OCI-LY1 (cell line): ENCODE measurements at regions not wholly inside any gene's neighbourhood (a gene's known extent, or its start where the extent isn't known, plus 50 kb on each side); places are given as distances from the start of the nearest gene placed in this dataset.

Experiments
- H2AFZ ChIP-seq: fragments of 200-600 bp; sonication (generic), shearing (Covaris generic); 2 replicates; pipeline ENCODE4 v1.6.0; 2014; ENCODE audit warnings: antibody characterized with exemption, mild to moderate bottlenecking, low read length
- H3F3A ChIP-seq: fragments of 200-600 bp; sonication (generic), shearing (Covaris generic); 2 replicates; pipeline ENCODE4 v1.6.0; 2014; ENCODE audit warnings: mild to moderate bottlenecking, antibody characterized with exemption, low read length, moderate library complexity; ENCODE audit not compliant: insufficient read depth
- H3K27ac ChIP-seq: fragments of 200-600 bp; sonication (generic); 2 replicates; pipeline ENCODE4 v1.5.1; 2014; ENCODE audit warnings: low read length, mixed run types, mild to moderate bottlenecking, low read depth; ENCODE audit not compliant: poor library complexity, severe bottlenecking
- H3K27me3 ChIP-seq: fragments of 200-600 bp; sonication (generic); 2 replicates; pipeline ENCODE4 v1.6.0; 2014; ENCODE audit warnings: antibody characterized with exemption, mild to moderate bottlenecking, low read length, moderate library complexity; ENCODE audit not compliant: insufficient read depth
- H3K36me3 ChIP-seq: fragments of 200-600 bp; sonication (generic); 2 replicates; pipeline ENCODE4 v1.6.1; 2014; ENCODE audit warnings: mild to moderate bottlenecking, antibody characterized with exemption, low read length, moderate library complexity, mixed read lengths; ENCODE audit not compliant: insufficient read depth
- H3K4me1 ChIP-seq: fragments of 200-600 bp; sonication (generic); 2 replicates; pipeline ENCODE4 v1.5.1; 2014; ENCODE audit warnings: mild to moderate bottlenecking, low read length, moderate library complexity; ENCODE audit not compliant: insufficient read depth, severe bottlenecking
- H3K4me2 ChIP-seq: fragments of 200-600 bp; sonication (generic), shearing (Covaris generic); 2 replicates; pipeline ENCODE4 v1.6.1; 2014; ENCODE audit warnings: low read length
- H3K4me3 ChIP-seq: fragments of 200-600 bp; sonication (generic); 2 replicates; pipeline ENCODE4 v1.5.1; 2014; ENCODE audit warnings: low read length, low read depth, mild to moderate bottlenecking, mixed read lengths; ENCODE audit not compliant: poor library complexity, severe bottlenecking
- H3K79me2 ChIP-seq: fragments of 200-600 bp; shearing (Covaris generic); 2 replicates; pipeline ENCODE4 v1.6.1; 2016; ENCODE audit warnings: mixed run types, low read length, mixed read lengths; ENCODE audit not compliant: insufficient read depth
- H3K9ac ChIP-seq: fragments of 200-600 bp; sonication (generic), shearing (Covaris generic); 2 replicates; pipeline ENCODE4 v1.6.1; 2014; ENCODE audit warnings: mild to moderate bottlenecking, low read length, mixed read lengths
- H3K9me2 ChIP-seq: fragments of 200-600 bp; sonication (generic), shearing (Covaris generic); 2 replicates; pipeline ENCODE4 v1.6.1; 2014; ENCODE audit warnings: low read depth, mild to moderate bottlenecking, low read length, mixed read lengths
- H3K9me3 ChIP-seq: fragments of 200-600 bp; shearing (Covaris generic); 2 replicates; pipeline ENCODE4 v1.6.1; 2014; ENCODE audit warnings: low read length, mixed read lengths
- H4K20me1 ChIP-seq: fragments of 200-600 bp; sonication (generic), shearing (Covaris generic); 2 replicates; pipeline ENCODE4 v1.6.0; 2016; ENCODE audit warnings: mild to moderate bottlenecking, low read length; ENCODE audit not compliant: insufficient read depth
- CTCF ChIP-seq: fragments of 200-600 bp; sonication (generic), shearing (Covaris generic); IDR thresholded peaks from 2 replicates; pipeline ENCODE4 v1.5.1; 2017; ENCODE audit warnings: mild to moderate bottlenecking, antibody characterized with exemption, low read length, moderate library complexity, mixed read lengths
- EZH2 ChIP-seq: fragments of 200-600 bp; sonication (generic), shearing (Covaris generic); IDR thresholded peaks from 2 replicates; pipeline ENCODE4 v1.8.0; 2017; ENCODE audit warnings: borderline replicate concordance, mixed run types, mild to moderate bottlenecking, antibody characterized with exemption, low read length, moderate library complexity, mixed read lengths

GRCh38 chr3:193132964-193133363 lies 108.1 kb upstream of the PLAAT1 start:
- Histone ChIP-seq H3K36me3 (no peaks in the 10 kb centered on the region), H2AFZ (no peak overlapping the region), H3K4me1 (no peaks in the 10 kb centered on the region)

GRCh38 chr3:193134856-193135255 lies 106.2 kb upstream of the PLAAT1 start:
- Histone ChIP-seq H3K9me3 (no peaks in the 10 kb centered on the region), H4K20me1 (no peaks in the 10 kb centered on the region), H3K4me1 (no peaks in the 10 kb centered on the region), H3K27ac (no peak overlapping the region), H3K79me2 (no peaks in the 10 kb centered on the region), H3K9ac (no peak overlapping the region), H2AFZ (no peak overlapping the region), H3K4me3 (no peak overlapping the region), H3F3A (no peaks in the 10 kb centered on the region), H3K9me2 (no peaks in the 10 kb centered on the region), H3K36me3 (no peaks in the 10 kb centered on the region), H3K27me3 (no peaks in the 10 kb centered on the region; the same call in 1 of the 2 replicates), H3K4me2 (no peak overlapping the region)
- no peak for TF ChIP-seq EZH2

More at GRCh38 chr3:193132964-193133363, 108.1 kb upstream of the PLAAT1 start:
- H3K27me3 ChIP-seq, result no peaks in the 10 kb centered on the region; the same call in 1 of the 2 replicates
- no peak overlapping the region for H3K9ac ChIP-seq
- H3K79me2 ChIP-seq, result no peaks in the 10 kb centered on the region
- H3K9me3 ChIP-seq, result no peaks in the 10 kb centered on the region
- no peaks in the 10 kb centered on the region for H3K9me2 ChIP-seq
- H3K27ac ChIP-seq, result no peak overlapping the region
- no peak overlapping the region for H3K4me2 ChIP-seq
- H4K20me1 ChIP-seq, result no peaks in the 10 kb centered on the region
- no peaks in the 10 kb centered on the region for H3F3A ChIP-seq
- H3K4me3 ChIP-seq, result no peak overlapping the region
- TF ChIP-seq EZH2 (no peak), CTCF (no peak)

GRCh38 chr3:193140381-193140780 lies 100.6 kb upstream of the PLAAT1 start:
- H3K79me2 ChIP-seq, result no peaks in the 10 kb centered on the region

More at GRCh38 chr3:193140381-193140780, 100.6 kb upstream of the PLAAT1 start:
- no peak overlapping the region for H3K4me2 ChIP-seq
- H3F3A ChIP-seq, result no peaks in the 10 kb centered on the region
- H3K4me3 ChIP-seq, result no peak overlapping the region
- H3K27ac ChIP-seq, result no peak overlapping the region
- H3K9me3 ChIP-seq, result no peaks in the 10 kb centered on the region
- H3K4me1 ChIP-seq, result no peaks in the 10 kb centered on the region
- H2AFZ ChIP-seq, result no peak overlapping the region
- no peaks in the 10 kb centered on the region for H3K9me2 ChIP-seq
- no peaks in the 10 kb centered on the region for H4K20me1 ChIP-seq
- no peak overlapping the region for H3K9ac ChIP-seq
- H3K36me3 ChIP-seq, result no peaks in the 10 kb centered on the region
- no peaks in the 10 kb centered on the region for H3K27me3 ChIP-seq
- no peak for TF ChIP-seq EZH2
- no peak for TF ChIP-seq CTCF
